ENCODE measurements at regions not wholly inside any gene's neighbourhood (a gene's known extent, or its start where the extent isn't known, plus 50 kb on each side); places are given as distances from the start of the nearest gene placed in this dataset.
A peak's percentile ranks its signal among the peaks of the same experiment; 100 is the strongest.

- no peak for TF ChIP-seq CTCF (IDR thresholded peaks at IDR 0.05)
- intact Hi-C loops (cut with DNase I, micrococcal nuclease), result no loop called here
- H3K36me3 ChIP-seq (ENCODE audit: low read depth), result no peaks in the 10 kb centered on the region
- DNase-seq, result no peak
- no peaks in the 10 kb centered on the region for H3K4me1 ChIP-seq (ENCODE audit: low read depth)
- no peaks in the 10 kb centered on the region for H3K9me3 ChIP-seq
- ATAC-seq, result no peak
- no peak overlapping the region for H3K4me3 ChIP-seq
Observed at GRCh38 chr6:25012657-25013056, 76.9 kb upstream of the RIPOR2 start.

GRCh38 chr6:25013246-25013645, 77.5 kb upstream of the RIPOR2 start:
- H3K4me1 ChIP-seq (ENCODE audit: low read depth), result no peaks in the 10 kb centered on the region
- intact Hi-C loops (cut with DNase I, micrococcal nuclease), result no loop called here
- H3K9me3 ChIP-seq, result no peaks in the 10 kb centered on the region
- H3K36me3 ChIP-seq (ENCODE audit: low read depth), result no peaks in the 10 kb centered on the region
- TF ChIP-seq CTCF (IDR thresholded peaks at IDR 0.05), result no peak
- DNase-seq (no peak), ATAC-seq (no peak)
- H3K4me3 ChIP-seq, result no peak overlapping the region

- Histone ChIP-seq H3K36me3 (ENCODE audit: low read depth) (no peaks in the 10 kb centered on the region), H3K4me1 (ENCODE audit: low read depth) (no peaks in the 10 kb centered on the region), H3K4me3 (no peak overlapping the region), H3K9me3 (no peaks in the 10 kb centered on the region)
- no peak for ATAC-seq
- intact Hi-C loops (cut with DNase I, micrococcal nuclease), result no loop called here
- TF ChIP-seq CTCF (IDR thresholded peaks at IDR 0.05), result no peak
- DNase-seq, result no peak
Observed at GRCh38 chr6:25014369-25014768, 78.6 kb upstream of the RIPOR2 start.

GRCh38 chr6:25014791-25015560, 79.2 kb upstream of the RIPOR2 start:
- ATAC-seq (peak; percentile 15), DNase-seq (no peak)
- TF ChIP-seq CTCF (IDR thresholded peaks at IDR 0.05), result no peak
- no peak overlapping the region for H3K4me3 ChIP-seq
- no peaks in the 10 kb centered on the region for H3K4me1 ChIP-seq (ENCODE audit: low read depth)
- intact Hi-C loops (cut with DNase I, micrococcal nuclease), result no loop called here
- H3K36me3 ChIP-seq (ENCODE audit: low read depth), result no peaks in the 10 kb centered on the region
- no peaks in the 10 kb centered on the region for H3K9me3 ChIP-seq

- Histone ChIP-seq H3K36me3 (ENCODE audit: low read depth) (no peaks in the 10 kb centered on the region), H3K4me1 (ENCODE audit: low read depth) (no peaks in the 10 kb centered on the region), H3K9me3 (no peaks in the 10 kb centered on the region), H3K4me3 (no peak overlapping the region)
- DNase-seq (no peak), ATAC-seq (no peak)
- intact Hi-C loops (cut with DNase I, micrococcal nuclease), result no loop called here
- TF ChIP-seq CTCF (IDR thresholded peaks at IDR 0.05), result no peak
Observed at GRCh38 chr6:25016014-25016720, 80.4 kb upstream of the RIPOR2 start.

All from mucosa of descending colon (tissue), 3 donors.